ENCODE measurements at regions not wholly inside any gene's neighbourhood (a gene's known extent, or its start where the extent isn't known, plus 50 kb on each side); places are given as distances from the start of the nearest gene placed in this dataset.
A peak's percentile ranks its signal among the peaks of the same experiment; 100 is the strongest.

- no peak overlapping the region for H3K4me3 ChIP-seq (ENCODE audit: low read length)
- no peak for TF ChIP-seq CTCF (conservative IDR thresholded peaks at IDR 0.05; ENCODE audit: low read length)
- DNase-seq (ENCODE audit: low read depth): no peak
These were observed 123.4 kb upstream of the TNR start for GRCh38 chr1:175866776-175867175.

- H3K4me3 ChIP-seq (ENCODE audit: low read length): no peak overlapping the region
- no peak for TF ChIP-seq CTCF (conservative IDR thresholded peaks at IDR 0.05; ENCODE audit: low read length)
- peak; percentile 1 for DNase-seq (ENCODE audit: low read depth)
These were observed 121.8 kb upstream of the TNR start for GRCh38 chr1:175865041-175865766.

- H3K4me3 ChIP-seq (ENCODE audit: low read length): no peak overlapping the region
- DNase-seq (ENCODE audit: low read depth): no peak
- no peak for TF ChIP-seq CTCF (conservative IDR thresholded peaks at IDR 0.05; ENCODE audit: low read length)
These were observed 121.2 kb upstream of the TNR start for GRCh38 chr1:175864625-175865024.

GRCh38 chr1:175864183-175864582 is 120.8 kb upstream of the TNR start:
- TF ChIP-seq CTCF (conservative IDR thresholded peaks at IDR 0.05; ENCODE audit: low read length): no peak
- no peak for DNase-seq (ENCODE audit: low read depth)
- H3K4me3 ChIP-seq (ENCODE audit: low read length): no peak overlapping the region

- no peak for TF ChIP-seq CTCF (conservative IDR thresholded peaks at IDR 0.05; ENCODE audit: low read length)
- no peak overlapping the region for H3K4me3 ChIP-seq (ENCODE audit: low read length)
- no peak for DNase-seq (ENCODE audit: low read depth)
These were observed 120.1 kb upstream of the TNR start for GRCh38 chr1:175863299-175864050.

- no peak overlapping the region for H3K4me3 ChIP-seq (ENCODE audit: low read length)
- no peak for DNase-seq (ENCODE audit: low read depth)
- no peak for TF ChIP-seq CTCF (conservative IDR thresholded peaks at IDR 0.05; ENCODE audit: low read length)
These were observed 119.0 kb upstream of the TNR start for GRCh38 chr1:175862408-175862807.
